Mesenchymal stem cell (in vitro differentiated cells and primary cell): ENCODE measurements at regions not wholly inside any gene's neighbourhood (a gene's known extent, or its start where the extent isn't known, plus 50 kb on each side); places are given as distances from the start of the nearest gene placed in this dataset.
A peak's percentile ranks its signal among the peaks of the same experiment; 100 is the strongest.

Source experiments
- DNase-seq: peaks from one replicate; pipeline ENCODE4 v3.0.0-alpha.2; 2013
- H2AFZ ChIP-seq: one replicate; pipeline ENCODE4 v1.6.1; 2013; ENCODE audit warnings: low read depth, mild to moderate bottlenecking, control low read depth, inconsistent platforms, low read length, moderate library complexity
- H2AK5ac ChIP-seq: 2 replicates; pipeline ENCODE4 v1.6.1; 2013; ENCODE audit warnings: low read length, moderate library complexity, mild to moderate bottlenecking, inconsistent platforms; ENCODE audit not compliant: severe bottlenecking
- H2BK120ac ChIP-seq: one replicate; pipeline ENCODE4 v1.6.1; 2013; ENCODE audit warnings: low read depth, mild to moderate bottlenecking, inconsistent platforms, low read length, moderate library complexity
- H2BK12ac ChIP-seq, 2 experiments: one replicate each; pipeline ENCODE4 v1.6.1; 2013; ENCODE audit warnings: inconsistent platforms in 2 of 2, low read length in 2 of 2, mild to moderate bottlenecking in 2 of 2, moderate library complexity in 2 of 2, control low read depth in 1 of 2
- H2BK15ac ChIP-seq: one replicate; pipeline ENCODE4 v1.6.1; 2013; ENCODE audit warnings: mild to moderate bottlenecking, low read depth, inconsistent platforms; ENCODE audit not compliant: poor library complexity, severe bottlenecking
- H2BK5ac ChIP-seq: 2 replicates; pipeline ENCODE4 v1.6.1; 2013; ENCODE audit warnings: low read depth, mild to moderate bottlenecking, low read length, control low read depth, inconsistent platforms; ENCODE audit not compliant: poor library complexity, severe bottlenecking
- H3K14ac ChIP-seq, 2 experiments: one replicate each; pipeline ENCODE4 v1.6.1; 2013; ENCODE audit warnings: inconsistent platforms in 2 of 2, low read length in 2 of 2, control low read depth in 1 of 2, mild to moderate bottlenecking in 1 of 2, moderate library complexity in 1 of 2
- H3K18ac ChIP-seq, 2 experiments: one replicate each; pipeline ENCODE4 v1.6.1; 2013; ENCODE audit warnings: inconsistent platforms in 2 of 2, low read length in 2 of 2, control low read depth in 1 of 2, low read depth in 1 of 2, mild to moderate bottlenecking in 1 of 2
- H3K23ac ChIP-seq, 2 experiments: one replicate each; pipeline ENCODE4 v1.6.1; 2013; ENCODE audit warnings: inconsistent platforms in 2 of 2, low read length in 2 of 2, mild to moderate bottlenecking in 2 of 2, moderate library complexity in 2 of 2, control low read depth in 1 of 2
- H3K27ac ChIP-seq: 2 replicates; pipeline ENCODE4 v1.5.1; 2013; ENCODE audit warnings: mild to moderate bottlenecking, moderate library complexity, low read length, control low read depth, inconsistent platforms; ENCODE audit not compliant: poor library complexity, severe bottlenecking
- H3K27me3 ChIP-seq, 2 experiments: 2 replicates each; pipeline versions ENCODE4 v1.6.1 to v1.7.0; 2013; ENCODE audit warnings: low read length in 2 of 2, mild to moderate bottlenecking in 2 of 2, moderate library complexity in 2 of 2, control low read depth in 1 of 2, inconsistent platforms in 1 of 2; ENCODE audit not compliant: control insufficient read depth in 1 of 2, insufficient read depth in 1 of 2
- H3K36me3 ChIP-seq, 2 experiments: 2 replicates each; pipeline versions ENCODE4 v1.6.1 to v1.7.0; 2013; ENCODE audit warnings: low read length in 2 of 2, control low read depth in 1 of 2, inconsistent platforms in 1 of 2, low read depth in 1 of 2, mild to moderate bottlenecking in 1 of 2; ENCODE audit not compliant: insufficient read depth in 2 of 2, control insufficient read depth in 1 of 2
- H3K4ac ChIP-seq, 2 experiments: one replicate each; pipeline ENCODE4 v1.6.1; 2013; ENCODE audit warnings: inconsistent platforms in 2 of 2, low read length in 2 of 2, mild to moderate bottlenecking in 2 of 2, moderate library complexity in 2 of 2, control low read depth in 1 of 2, low read depth in 1 of 2
- H3K4me1 ChIP-seq: 2 replicates; pipeline ENCODE4 v1.6.1; 2013; ENCODE audit warnings: low read depth, low read length, control low read depth; ENCODE audit not compliant: control insufficient read depth, insufficient read depth
- H3K4me2 ChIP-seq: 2 replicates; pipeline ENCODE4 v1.6.1; 2013; ENCODE audit warnings: low read length, mild to moderate bottlenecking, inconsistent platforms; ENCODE audit not compliant: poor library complexity, severe bottlenecking
- H3K4me3 ChIP-seq, 2 experiments: 2 replicates each; pipeline versions ENCODE4 v1.5.1 to v1.7.0; 2013; ENCODE audit warnings: low read length in 2 of 2, mild to moderate bottlenecking in 2 of 2, control low read depth in 1 of 2, low read depth in 1 of 2; ENCODE audit not compliant: insufficient read depth in 1 of 2
- H3K79me1 ChIP-seq: replicated peaks from 2 replicates; pipeline ENCODE4 v1.6.1; 2013; ENCODE audit warnings: mild to moderate bottlenecking, control low read depth, low read length, inconsistent platforms; ENCODE audit not compliant: poor library complexity, severe bottlenecking
- H3K9ac ChIP-seq: 2 replicates; pipeline ENCODE4 v1.7.0; 2013; ENCODE audit warnings: mild to moderate bottlenecking, low read length, moderate library complexity
- H3K9me3 ChIP-seq: 2 replicates; pipeline ENCODE4 v1.7.0; 2013; ENCODE audit warnings: mild to moderate bottlenecking, low read length; ENCODE audit not compliant: control insufficient read depth
- H4K8ac ChIP-seq: one replicate; pipeline ENCODE4 v1.6.1; 2013; ENCODE audit warnings: inconsistent platforms, mild to moderate bottlenecking, low read length, moderate library complexity
- H4K91ac ChIP-seq: one replicate; pipeline ENCODE4 v1.6.1; 2013; ENCODE audit warnings: mild to moderate bottlenecking, low read length, inconsistent platforms
- WGBS: methylation state at CpG from one replicate; pipeline ENCODE4 v1.1.7; 2013; ENCODE audit warnings: mixed read lengths; 5-methylcytosine and 5-hydroxymethylcytosine counted together

- H2BK12ac ChIP-seq: no peak overlapping the region
- H4K91ac ChIP-seq: no peak overlapping the region
- H3K9ac ChIP-seq: no peak overlapping the region
- no peak overlapping the region for H3K4me3 ChIP-seq
- H3K36me3 ChIP-seq: no peaks in the 10 kb centered on the region
- H2BK5ac ChIP-seq: no peak overlapping the region
- no peak overlapping the region for H3K23ac ChIP-seq
- DNase-seq: no peak
- no peak overlapping the region for H3K4ac ChIP-seq
- H3K18ac ChIP-seq: no peak overlapping the region
- H3K14ac ChIP-seq: no peak overlapping the region
- no peak overlapping the region for H2BK15ac ChIP-seq
- H2AK5ac ChIP-seq: peak overlapping the region; percentile 24
- H3K27ac ChIP-seq: no peak overlapping the region
- no peak overlapping the region for H2BK120ac ChIP-seq
- H4K8ac ChIP-seq: no peak overlapping the region
- no peaks in the 10 kb centered on the region for H3K79me1 ChIP-seq
- H3K4me2 ChIP-seq: no peak overlapping the region
- no peak overlapping the region for H2AFZ ChIP-seq
- no peaks in the 10 kb centered on the region for H3K4me1 ChIP-seq
- no peaks in the 10 kb centered on the region for H3K9me3 ChIP-seq
- H3K27me3 ChIP-seq: no peaks in the 10 kb centered on the region
Observed at GRCh38 chr9:115183436-115183835, 65.5 kb upstream of the TNC start.

- H3K18ac ChIP-seq: no peak overlapping the region
- no peak overlapping the region for H2BK12ac ChIP-seq
- no peak overlapping the region for H2AFZ ChIP-seq
- no peaks in the 10 kb centered on the region for H3K27me3 ChIP-seq
- H3K4me1 ChIP-seq: no peaks in the 10 kb centered on the region
- no peak overlapping the region for H3K14ac ChIP-seq
- H3K9me3 ChIP-seq: peaks cover 5% of the 10 kb centered on the region
- H3K4me2 ChIP-seq: no peak overlapping the region
- H2BK5ac ChIP-seq: no peak overlapping the region
- H2BK120ac ChIP-seq: no peak overlapping the region
- no peak overlapping the region for H2BK15ac ChIP-seq
- H3K23ac ChIP-seq: no peak overlapping the region
- no peaks in the 10 kb centered on the region for H3K79me1 ChIP-seq
- no peak overlapping the region for H4K91ac ChIP-seq
- H3K36me3 ChIP-seq: no peaks in the 10 kb centered on the region
- no peak for DNase-seq
- no CpG with 5 or more reads among the region's 2 CpGs for WGBS
- H3K4me3 ChIP-seq: no peak overlapping the region
- no peak overlapping the region for H3K27ac ChIP-seq
- H4K8ac ChIP-seq: no peak overlapping the region
- H2AK5ac ChIP-seq: no peak overlapping the region
- no peak overlapping the region for H3K4ac ChIP-seq
- H3K9ac ChIP-seq: no peak overlapping the region
Observed at GRCh38 chr9:115189686-115190085, 71.7 kb upstream of the TNC start.

GRCh38 chr9:115191667-115192066 lies 73.7 kb upstream of the TNC start:
- Histone ChIP-seq H3K9me3 (peaks cover 5% of the 10 kb centered on the region), H2BK15ac (no peak overlapping the region), H3K4me2 (no peak overlapping the region), H3K27ac (no peak overlapping the region), H3K79me1 (no peaks in the 10 kb centered on the region), H3K18ac (no peak overlapping the region), H2BK12ac (no peak overlapping the region), H2BK5ac (no peak overlapping the region), H2BK120ac (no peak overlapping the region), H2AFZ (no peak overlapping the region), H3K14ac (no peak overlapping the region), H3K36me3 (no peaks in the 10 kb centered on the region), H2AK5ac (no peak overlapping the region), H3K27me3 (no peaks in the 10 kb centered on the region), H4K8ac (no peak overlapping the region), H3K4me1 (no peaks in the 10 kb centered on the region), H3K4ac (no peak overlapping the region), H3K4me3 (no peak overlapping the region), H4K91ac (no peak overlapping the region), H3K23ac (no peak overlapping the region), H3K9ac (no peak overlapping the region)
- no peak for DNase-seq
- 93% methylated on average over 3 of the region's 3 CpGs for WGBS

GRCh38 chr9:115192280-115192679 lies 74.3 kb upstream of the TNC start:
- no peak overlapping the region for H3K14ac ChIP-seq
- H3K36me3 ChIP-seq: no peaks in the 10 kb centered on the region
- H3K4ac ChIP-seq: no peak overlapping the region
- no peak overlapping the region for H3K18ac ChIP-seq
- H3K9me3 ChIP-seq: peaks cover 5% of the 10 kb centered on the region
- no peak overlapping the region for H2AK5ac ChIP-seq
- no peak overlapping the region for H3K23ac ChIP-seq
- H2BK15ac ChIP-seq: no peak overlapping the region
- DNase-seq: no peak
- H2AFZ ChIP-seq: no peak overlapping the region
- H3K79me1 ChIP-seq: no peaks in the 10 kb centered on the region
- no peaks in the 10 kb centered on the region for H3K27me3 ChIP-seq
- H3K27ac ChIP-seq: no peak overlapping the region
- H3K4me1 ChIP-seq: no peaks in the 10 kb centered on the region
- H4K8ac ChIP-seq: no peak overlapping the region
- no peak overlapping the region for H3K9ac ChIP-seq
- no peak overlapping the region for H2BK12ac ChIP-seq
- H3K4me3 ChIP-seq: no peak overlapping the region
- no peak overlapping the region for H2BK120ac ChIP-seq
- 88% methylated on average over 3 of the region's 3 CpGs for WGBS
- no peak overlapping the region for H4K91ac ChIP-seq
- H2BK5ac ChIP-seq: no peak overlapping the region
- H3K4me2 ChIP-seq: no peak overlapping the region
